HG02571 (cell line): ENCODE measurements at regions not wholly inside any gene's neighbourhood (a gene's known extent, or its start where the extent isn't known, plus 50 kb on each side); places are given as distances from the start of the nearest gene placed in this dataset.
"Not testable (repeated sequence)": the region's sequence is repeated elsewhere in the genome, so short reads cannot be mapped to it uniquely, and the experiment has no call there.

Source experiments
- ATAC-seq: cut with Tn5 transposase; IDR thresholded peaks from one replicate; pipeline ENCODE4 v1.9.1; 2021; ENCODE audit warnings: mild to moderate bottlenecking, moderate library complexity; ENCODE audit not compliant: unreplicated experiment

- ATAC-seq, result no peak
These were observed 635.1 kb upstream of the DDX18 start for GRCh38 chr2:117179405-117179804.

- no peak for ATAC-seq
These were observed 623.5 kb upstream of the DDX18 start for GRCh38 chr2:117190856-117191559.

GRCh38 chr2:117195381-117195780, 619.1 kb upstream of the DDX18 start:
- ATAC-seq, result no peak

- no peak for ATAC-seq
These were observed 615.0 kb upstream of the DDX18 start for GRCh38 chr2:117199511-117199910.

- ATAC-seq, result no peak
These were observed 601.9 kb upstream of the DDX18 start for GRCh38 chr2:117212562-117212961.

GRCh38 chr2:117217145-117217544, 597.3 kb upstream of the DDX18 start:
- no peak for ATAC-seq

GRCh38 chr2:117222809-117223208, 591.7 kb upstream of the DDX18 start:
- ATAC-seq, result no peak

GRCh38 chr2:117232305-117232704, 582.2 kb upstream of the DDX18 start:
- no peak for ATAC-seq

- ATAC-seq, result no peak
These were observed 557.1 kb upstream of the DDX18 start for GRCh38 chr2:117257362-117257761.

- no peak for ATAC-seq
These were observed 544.9 kb upstream of the DDX18 start for GRCh38 chr2:117269574-117269973.

- ATAC-seq, result no peak
These were observed 542.9 kb upstream of the DDX18 start for GRCh38 chr2:117271631-117272030.

- no peak for ATAC-seq
These were observed 541.4 kb upstream of the DDX18 start for GRCh38 chr2:117273009-117273671.

GRCh38 chr2:117293012-117293411, 521.5 kb upstream of the DDX18 start:
- ATAC-seq, result no peak

- no peak for ATAC-seq
These were observed 515.0 kb upstream of the DDX18 start for GRCh38 chr2:117299451-117299850.

- ATAC-seq, result no peak
These were observed 505.4 kb upstream of the DDX18 start for GRCh38 chr2:117308861-117309770.

GRCh38 chr2:117321816-117322215, 492.7 kb upstream of the DDX18 start:
- no peak for ATAC-seq

- ATAC-seq, result no peak
These were observed 491.2 kb upstream of the DDX18 start for GRCh38 chr2:117323331-117323730.

- ATAC-seq, result no peak
These were observed 483.9 kb upstream of the DDX18 start for GRCh38 chr2:117330641-117331040.

- no peak for ATAC-seq
These were observed 478.5 kb upstream of the DDX18 start for GRCh38 chr2:117335967-117336366.

- no peak for ATAC-seq
These were observed 478.0 kb upstream of the DDX18 start for GRCh38 chr2:117336496-117336895.

GRCh38 chr2:117337981-117338380, 476.5 kb upstream of the DDX18 start:
- ATAC-seq, result not testable (repeated sequence)

- ATAC-seq, result no peak
These were observed 474.5 kb upstream of the DDX18 start for GRCh38 chr2:117339980-117340379.
